Germinal center (tissue), 1 donor: ENCODE measurements at regions not wholly inside any gene's neighbourhood (a gene's known extent, or its start where the extent isn't known, plus 50 kb on each side); places are given as distances from the start of the nearest gene placed in this dataset.
"Not testable (repeated sequence)": the region's sequence is repeated elsewhere in the genome, so short reads cannot be mapped to it uniquely, and the experiment has no call there.

ENCODE experiments used
- DNase-seq: peaks from one replicate; pipeline ENCODE4 v3.0.0; 2012; ENCODE audit warnings: mixed read lengths, low spot score

DNA sequence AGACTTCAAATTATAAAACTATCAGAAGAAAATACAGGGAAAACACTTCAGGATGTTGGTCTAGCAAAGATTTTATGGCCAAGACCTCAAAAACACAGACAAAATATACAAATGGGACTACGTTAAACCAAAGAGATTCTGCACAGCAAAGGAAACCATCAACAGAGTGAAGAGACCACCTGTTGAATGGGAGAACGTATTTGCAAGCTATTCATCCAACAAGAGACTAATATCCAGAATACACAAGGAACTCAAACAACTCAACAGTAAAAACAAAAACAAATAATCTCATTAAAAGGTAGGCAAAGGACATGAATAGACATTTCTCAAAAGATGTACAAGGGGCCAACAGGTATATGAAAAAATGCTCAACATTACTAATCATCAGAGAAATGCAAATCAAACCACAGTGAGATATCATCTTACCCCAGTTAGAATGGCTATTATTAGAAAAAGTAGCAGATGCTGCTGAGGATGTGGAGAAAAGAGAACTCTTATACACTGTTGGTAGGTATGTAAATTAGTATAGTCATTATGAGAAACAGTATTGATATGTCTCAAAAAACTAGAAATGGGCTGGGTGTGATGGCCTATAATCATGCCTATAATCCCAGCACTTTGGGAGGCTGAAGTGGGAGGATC lies 112.6 kb downstream of the LRIG2 start:
- no peak for DNase-seq

DNA sequence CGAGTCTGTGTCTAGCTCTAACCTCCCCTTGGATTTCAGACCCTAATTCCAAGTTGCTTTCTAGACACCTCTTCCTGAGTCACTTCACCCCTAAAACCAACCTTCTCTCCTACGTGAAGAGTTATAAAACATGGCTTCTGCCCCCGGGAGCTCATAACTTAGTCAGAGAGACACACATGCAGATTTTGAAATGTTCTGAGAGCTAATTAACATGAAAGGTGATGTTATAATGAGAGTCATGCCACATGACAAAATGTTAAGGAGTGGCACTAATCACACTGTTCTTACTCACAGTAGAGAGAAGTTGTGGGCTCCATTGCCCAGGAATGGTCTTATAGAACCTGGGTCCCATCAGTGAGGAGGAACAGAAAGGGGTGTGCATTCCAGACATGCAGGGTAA lies 117.1 kb downstream of the LRIG2 start:
- DNase-seq = no peak

DNA sequence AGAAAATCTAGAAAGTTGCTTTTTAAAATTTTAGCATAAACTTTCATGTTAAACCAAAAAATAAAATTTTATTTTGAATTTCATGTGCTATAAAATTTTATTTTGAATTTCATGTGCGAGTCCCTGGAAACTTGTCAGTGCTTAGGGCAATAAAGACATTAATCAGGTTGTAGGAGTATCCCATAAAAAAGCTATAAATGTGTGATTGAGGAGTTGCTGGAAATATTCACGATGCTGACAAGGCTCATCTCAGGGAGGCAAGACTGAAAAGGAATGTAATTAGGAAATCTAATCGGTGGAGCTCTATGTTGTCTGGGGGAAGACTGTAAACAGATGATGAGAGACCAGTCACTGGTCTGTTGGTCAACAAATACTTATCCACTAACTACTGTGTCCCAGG lies 117.9 kb downstream of the LRIG2 start:
- DNase-seq = no peak

DNA sequence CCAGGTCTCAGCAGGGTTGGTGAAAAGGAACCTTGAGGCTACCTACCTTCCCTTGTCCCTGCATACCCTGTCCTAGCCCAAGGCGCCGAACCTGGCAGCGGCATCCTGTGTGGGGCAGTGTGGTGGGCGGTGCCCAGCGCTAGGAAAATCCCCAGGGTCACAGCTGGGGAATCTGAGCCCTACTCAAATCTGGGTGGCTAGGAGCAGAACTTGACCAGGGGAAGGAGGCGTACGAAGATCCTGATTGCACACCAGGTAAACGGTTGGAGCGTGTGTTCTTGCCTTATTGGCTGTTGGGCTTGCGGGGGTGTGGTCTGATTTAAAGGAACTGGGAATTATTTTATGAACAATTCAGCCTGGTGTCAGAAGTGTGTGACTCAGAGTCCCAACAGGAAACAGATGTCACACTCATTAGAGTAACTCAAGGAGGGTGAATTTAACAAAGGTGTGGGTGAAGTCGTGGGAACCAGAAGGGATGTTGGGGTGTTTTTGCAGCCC lies 118.6 kb downstream of the LRIG2 start:
- DNase-seq = peak; percentile 35

DNA sequence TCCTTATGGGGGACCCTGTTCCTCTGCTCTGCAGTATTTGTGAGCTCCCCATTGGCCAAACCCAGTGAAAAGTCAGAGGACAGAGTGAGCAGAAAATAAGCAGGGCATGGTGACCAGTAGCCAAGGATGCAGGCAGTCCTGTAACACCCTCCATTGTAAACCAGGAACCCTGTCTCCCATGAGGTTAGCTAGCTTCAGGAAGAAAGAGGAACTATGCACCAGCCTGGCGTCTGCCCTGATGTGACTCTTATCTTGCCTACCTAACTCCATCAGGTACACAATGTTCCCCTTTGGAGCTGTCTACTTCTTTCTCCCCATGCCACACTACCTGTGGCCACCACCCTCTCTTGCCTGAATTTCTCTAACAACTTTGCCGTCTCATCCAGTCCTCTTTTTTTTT lies 119.2 kb downstream of the LRIG2 start:
- peak; percentile 46 for DNase-seq

DNA sequence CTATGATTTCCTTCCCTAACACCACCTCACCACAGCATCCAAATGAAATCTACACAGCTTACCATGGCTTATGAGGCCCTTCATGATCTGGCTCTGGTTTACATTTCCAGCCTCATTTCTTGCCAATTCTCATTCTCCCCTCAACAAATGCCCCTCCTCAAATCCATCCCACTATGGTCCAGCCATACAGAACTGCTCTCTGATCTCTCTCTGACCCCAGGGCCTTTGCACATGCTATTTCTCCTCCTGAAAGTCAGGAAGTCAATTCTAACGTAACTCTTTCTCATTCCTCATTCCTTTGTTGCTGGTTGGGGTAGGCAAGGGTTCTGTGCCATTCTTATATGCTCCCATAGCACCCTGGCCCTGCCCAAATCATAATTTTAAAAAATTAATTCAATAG lies 120.0 kb downstream of the LRIG2 start:
- no peak for DNase-seq

DNA sequence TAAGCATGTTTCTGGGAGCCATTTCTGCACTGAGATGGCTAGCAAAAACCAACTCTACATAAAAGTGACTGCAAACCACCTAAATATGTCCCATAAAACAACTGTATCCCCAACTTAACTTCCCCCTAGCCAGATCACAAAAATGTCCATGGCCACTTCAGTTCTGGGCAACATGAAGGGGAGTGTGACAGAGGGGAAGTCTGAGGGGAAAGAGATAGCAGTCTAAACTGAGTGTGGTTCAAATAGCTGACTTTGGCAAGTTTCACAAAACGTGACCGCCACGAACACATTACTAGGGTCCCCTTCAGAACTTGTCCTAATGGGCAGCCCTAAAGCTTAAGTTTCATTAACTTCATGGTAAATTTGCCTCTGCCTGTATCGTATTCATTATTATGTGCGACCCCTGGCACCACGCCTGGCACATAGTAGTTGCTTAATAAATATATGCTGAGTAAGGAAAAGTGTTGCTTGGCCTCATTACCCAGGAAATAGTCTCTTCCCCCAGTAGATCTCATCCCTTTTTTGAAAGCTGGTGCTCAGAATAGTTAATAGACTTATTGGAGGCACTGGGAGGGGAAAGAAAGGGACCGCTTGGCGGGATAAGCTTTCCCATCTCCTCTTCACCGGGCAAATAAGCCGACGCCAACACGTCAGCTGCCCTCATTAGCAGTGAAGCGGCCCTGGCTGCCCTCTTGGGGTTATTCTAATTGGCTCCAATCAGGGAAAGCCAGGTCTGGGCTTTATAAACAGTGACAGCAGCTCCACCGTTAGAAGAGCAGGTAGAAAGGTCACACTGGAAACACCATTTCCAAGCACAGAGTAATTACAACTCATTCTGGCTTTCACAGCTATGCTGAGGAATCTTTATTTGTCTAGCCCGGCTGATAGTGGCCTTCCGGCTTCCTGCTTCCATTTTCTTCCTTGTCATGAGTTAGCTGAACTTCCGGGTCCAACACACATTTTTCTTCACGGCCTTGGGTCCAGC lies 122.1 kb downstream of the LRIG2 start:
- DNase-seq = no peak

DNA sequence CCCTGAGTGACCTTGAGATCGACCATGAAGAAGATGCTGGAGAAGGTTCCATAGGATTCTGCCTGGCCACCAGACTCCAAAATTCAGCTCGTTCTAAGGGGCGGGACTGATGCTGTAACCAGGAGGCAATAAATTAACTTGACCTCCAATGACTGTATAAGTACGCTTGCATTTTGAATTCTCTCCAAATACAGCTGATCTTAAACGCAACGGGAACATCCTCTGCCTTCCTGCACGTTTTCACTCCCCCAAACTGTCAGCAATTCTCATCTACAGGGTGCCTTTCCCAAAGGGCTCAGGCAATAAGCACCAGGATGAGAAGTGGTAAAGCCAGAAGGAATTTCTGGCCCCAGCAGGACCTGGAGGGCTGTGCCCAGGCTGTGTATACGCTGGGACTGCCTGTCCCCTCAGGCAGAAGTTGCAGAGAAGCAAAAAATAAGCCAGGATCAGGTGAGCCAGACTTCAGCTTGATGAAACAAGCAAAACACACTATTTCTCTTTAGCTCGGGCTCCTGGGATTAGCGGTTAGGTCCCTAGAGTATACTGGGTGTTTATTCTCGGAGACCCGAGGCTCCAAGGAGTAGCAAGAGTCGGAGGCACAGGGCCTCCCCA lies 124.8 kb downstream of the LRIG2 start:
- no peak for DNase-seq

DNA sequence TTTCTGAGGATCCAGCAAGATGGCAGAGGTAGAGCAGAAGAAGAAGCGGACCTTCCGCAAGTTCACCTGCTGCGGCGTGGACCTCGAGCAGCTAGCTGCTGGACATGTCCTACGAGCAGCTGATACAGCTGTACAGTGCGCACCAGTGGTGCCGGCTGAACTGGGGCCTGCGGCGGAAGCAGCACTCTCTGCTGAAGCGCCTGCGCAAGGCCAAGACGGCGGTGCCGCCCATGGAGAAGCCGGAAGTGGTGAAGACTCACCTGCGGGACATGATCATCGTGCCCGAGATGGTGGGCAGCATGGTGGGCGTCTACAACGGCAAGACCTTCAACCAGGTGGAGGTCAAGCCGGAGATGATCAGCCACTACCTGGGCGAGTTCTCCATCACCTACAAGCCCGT lies 125.8 kb downstream of the LRIG2 start:
- DNase-seq = no peak

DNA sequence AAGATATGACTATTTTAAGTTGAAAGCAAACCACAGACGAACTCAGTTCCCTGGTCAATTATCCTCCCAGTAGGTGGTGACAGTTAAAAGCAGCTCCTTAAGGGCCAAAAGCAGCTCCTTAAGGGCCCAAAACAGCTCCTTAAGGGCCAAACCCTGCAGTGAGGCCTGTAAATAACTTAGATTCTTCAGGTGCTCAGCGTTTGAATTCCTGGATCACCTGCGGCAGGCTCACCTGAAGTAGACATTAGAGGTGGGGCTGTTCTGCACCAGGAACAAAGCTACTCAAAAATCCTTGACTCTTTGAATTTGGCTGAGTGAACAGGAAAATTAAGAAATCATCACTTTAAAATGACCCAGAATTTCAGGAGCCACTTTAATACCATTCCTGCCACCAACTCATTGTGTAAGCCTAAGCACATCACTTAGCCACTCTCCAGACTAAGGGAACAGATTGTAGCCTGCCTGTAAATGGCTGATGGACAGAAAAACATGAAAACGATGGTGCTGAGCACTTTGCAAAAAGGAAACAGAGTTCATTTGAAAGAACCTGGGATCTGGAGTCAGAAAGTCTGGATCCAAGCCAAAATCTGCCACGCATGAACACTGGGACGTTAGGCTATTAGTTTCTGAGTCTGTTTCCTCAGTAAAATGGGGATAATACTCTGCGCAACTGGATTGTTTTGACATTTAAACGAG lies 126.9 kb downstream of the LRIG2 start:
- DNase-seq = no peak

DNA sequence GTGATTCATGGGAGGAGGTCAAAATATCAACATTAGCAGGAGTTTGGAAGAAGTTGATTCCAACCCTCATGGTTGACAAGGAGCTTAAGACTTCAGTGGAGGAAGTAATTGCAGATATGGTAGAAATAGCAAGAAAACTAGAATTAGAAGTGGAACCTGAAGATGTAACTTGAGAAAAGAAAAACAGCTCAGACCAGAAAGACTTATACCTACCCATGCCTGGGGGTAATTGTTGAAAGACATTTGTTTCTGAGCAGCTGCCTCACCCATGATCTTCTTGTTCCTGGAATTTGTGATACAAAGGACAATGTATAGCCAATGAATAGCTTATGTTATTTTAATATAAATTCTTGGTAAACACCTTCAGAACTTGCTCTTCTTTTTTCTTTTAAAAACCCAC lies 128.6 kb downstream of the LRIG2 start:
- no peak for DNase-seq

DNA sequence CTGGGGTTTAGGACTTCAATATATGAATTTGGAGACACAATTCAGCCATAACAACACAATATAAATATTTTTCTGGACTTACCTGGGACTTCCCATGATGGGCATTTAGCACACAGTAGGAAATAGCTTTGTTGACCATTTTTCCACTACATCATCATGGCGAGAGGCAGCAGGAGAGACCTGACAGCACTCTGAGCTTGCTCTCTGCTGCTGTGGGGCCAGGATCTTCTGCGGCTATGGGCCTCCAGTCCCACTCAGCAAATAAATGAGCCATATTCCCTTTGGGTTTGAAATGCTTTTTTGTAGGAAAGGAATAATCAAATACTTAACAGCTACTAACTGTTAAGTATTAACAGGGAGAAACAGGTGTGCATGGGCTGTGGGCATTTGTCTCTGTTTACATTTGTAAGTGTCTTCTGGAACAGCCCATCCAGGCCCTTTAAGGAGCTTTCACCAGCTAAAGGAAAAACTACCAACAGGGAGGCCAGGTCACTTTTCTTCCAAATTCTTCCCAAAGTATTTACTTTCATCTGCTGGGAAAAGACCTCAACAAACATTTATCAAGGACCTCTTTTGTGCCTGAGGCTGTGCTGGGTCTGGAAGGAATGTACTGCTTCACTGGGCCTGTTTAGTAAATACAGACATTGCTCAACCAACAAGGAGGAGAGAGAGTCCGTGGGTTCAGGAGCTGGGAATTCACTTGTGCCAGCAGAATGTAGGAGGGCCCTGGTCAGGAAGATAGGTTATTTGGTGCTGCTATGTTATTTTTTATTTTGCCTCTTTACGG lies 133.2 kb downstream of the LRIG2 start:
- no peak for DNase-seq

DNA sequence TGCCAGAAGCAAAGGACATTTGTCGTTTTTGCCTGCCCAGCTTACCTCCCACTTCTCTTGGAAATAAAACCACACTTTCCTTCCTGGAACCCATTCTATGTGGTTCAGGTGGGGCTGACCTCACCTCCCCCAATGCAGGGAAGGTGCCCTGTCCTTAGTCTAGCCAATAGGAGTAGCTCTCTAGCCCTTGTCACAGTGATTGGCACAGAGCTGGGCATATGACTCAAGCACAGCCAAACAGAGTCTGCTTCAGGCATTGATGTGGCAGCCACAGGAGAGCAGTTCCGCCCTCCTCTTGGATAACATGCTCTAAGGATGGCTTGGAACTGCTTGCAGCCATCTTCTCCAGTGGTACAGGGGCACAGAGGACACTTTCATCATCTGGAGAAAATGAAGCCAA lies 134.0 kb downstream of the LRIG2 start:
- DNase-seq = no peak

DNA sequence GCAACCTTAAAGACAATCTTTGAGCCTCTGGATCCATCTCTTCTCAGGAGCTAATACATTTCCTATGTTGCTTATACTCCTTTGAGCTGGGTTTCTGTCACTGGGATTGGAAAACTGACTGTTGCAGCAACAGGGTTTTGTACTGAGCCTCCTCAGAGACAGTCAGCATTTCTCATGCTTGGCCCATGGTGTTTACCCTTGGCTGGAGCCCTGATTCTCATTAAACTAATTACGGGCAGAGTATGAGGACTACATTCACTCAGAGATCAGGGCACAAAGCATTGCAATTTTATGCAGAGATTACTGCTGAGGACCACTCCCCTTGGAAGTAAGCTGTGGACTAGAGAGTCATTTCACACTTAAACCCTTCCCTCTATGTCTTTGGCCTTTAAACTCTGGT lies 134.5 kb downstream of the LRIG2 start:
- DNase-seq = no peak

DNA sequence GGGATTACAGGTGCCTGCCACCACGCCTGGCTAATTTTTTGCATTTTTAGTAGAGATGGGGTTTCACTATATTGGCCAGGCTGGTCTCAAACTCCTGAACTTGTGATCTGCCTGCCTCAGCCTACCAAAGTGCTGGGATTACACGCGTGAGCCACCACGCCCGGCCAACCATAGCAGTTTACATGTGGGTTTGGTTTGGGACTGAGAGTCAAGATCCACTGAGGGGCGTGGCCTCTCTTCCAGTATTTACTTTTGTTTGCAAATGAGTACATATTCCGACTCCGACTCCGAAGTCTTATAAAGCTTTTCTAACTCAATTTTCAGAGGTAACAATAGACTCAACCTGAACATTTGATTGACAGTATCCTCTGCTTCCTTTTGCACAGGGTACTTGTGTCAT lies 135.4 kb downstream of the LRIG2 start:
- DNase-seq = not testable (repeated sequence)

DNA sequence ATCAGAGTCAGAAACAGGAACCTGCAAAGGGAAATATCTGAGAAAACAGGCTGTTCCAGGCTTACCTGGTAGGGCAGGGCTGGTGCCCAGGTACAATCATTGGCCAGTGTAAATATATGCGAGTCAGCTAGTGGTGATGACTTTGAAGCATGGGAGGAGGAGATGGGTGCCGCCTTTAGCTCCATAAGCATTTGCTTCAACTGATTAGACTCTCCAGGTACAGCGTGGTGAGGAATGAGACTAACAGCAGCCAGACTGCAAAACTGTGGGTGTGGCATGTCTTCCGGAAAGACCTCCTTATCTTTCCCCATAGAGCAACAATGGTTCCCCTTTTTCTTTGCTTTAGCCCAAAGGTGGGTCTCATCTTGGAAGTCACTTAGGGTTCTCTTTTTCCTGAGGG lies 137.2 kb downstream of the LRIG2 start:
- no peak for DNase-seq

DNA sequence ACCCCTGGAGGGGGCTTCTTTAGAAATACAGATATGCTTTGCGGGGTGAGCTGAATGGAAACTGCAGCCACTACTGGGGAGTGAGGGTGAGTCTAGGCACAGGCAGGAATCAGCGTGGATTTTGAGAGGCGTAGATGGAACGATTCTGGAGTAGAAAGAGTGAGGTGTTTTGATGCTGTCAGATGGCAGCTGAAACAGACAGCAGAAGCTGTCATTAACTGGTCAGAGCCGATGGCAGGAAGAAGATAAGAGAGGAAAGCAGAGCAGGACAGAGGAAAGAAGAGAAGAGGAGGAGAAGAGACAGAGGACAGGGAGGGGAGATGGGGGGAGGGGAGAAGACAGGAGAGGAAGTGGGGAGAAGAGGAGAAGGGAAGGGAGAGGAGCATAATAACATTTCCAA lies 138.5 kb downstream of the LRIG2 start:
- DNase-seq = no peak

DNA sequence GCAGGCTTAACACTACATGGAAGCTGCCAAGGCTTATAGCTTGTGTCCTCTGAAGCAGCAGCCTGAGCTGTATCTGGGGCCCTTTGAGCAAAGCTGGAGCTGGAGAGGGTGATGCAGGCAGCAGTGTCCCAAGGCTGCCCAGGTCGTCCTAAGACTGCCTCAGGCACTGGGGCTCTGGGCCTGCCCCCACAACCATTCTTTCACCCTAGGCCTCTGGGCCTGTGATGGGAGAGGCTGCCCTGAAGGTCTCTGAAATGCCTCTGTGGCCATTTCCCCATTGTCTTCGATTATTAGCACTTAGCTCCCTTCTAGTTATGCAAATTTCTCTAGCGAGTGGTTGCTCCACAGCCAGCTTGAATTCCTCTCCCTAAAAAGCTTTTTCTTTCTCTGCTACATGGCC lies 142.0 kb downstream of the LRIG2 start:
- no peak for DNase-seq

DNA sequence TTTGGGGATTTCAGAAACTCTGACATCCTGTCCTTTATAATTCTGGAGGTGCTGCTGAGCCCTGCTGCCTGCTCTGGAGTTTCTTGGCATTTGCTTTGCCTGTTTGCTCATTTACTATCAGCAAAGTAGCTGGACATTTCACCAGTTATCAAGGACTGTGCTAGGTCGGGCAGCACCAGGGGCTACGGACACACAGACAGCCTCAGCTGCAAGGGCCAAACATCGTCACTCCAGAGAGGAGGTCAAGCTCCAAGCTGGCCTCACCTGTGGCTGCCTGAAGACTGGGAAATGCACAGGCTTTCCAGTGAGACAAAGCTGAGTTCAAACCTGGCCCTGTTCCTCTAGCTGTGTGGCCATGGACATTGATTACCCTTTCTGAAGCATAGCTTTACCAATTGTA lies 143.7 kb downstream of the LRIG2 start:
- DNase-seq = no peak

DNA sequence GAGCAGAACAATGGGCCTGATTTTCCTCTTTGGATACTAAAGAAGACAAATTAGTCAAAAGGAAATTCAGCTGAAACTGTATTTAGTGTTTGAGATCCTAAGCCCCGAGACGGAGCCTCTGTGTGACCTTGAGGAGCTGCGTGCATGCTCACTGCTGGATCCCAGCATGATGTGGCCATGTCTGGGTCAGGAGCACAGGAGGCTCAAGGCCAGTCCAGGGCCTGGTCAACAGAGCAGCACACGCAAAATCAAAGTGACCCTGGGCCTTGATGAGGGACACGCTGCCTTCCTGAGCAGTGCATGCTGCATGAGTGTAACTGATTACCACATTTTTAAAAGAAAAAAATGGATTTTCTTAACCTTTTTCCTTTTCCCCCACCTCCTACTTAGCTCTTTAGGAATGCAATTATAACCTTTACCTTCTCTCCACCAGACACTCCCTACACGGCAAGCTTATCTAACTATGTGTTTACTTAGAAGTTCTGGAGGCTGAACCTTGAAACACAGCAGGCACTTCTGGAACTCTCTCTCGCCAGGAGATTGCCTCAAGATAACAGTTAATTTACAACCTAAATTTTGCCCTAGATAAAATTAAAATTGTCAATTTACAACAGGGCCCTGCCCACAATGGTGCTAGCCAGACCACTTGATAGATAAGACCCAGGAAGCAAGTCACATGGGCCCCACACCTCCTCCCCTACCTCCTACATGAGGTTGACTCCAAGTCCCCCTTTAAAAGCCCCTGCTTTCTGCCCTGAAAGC lies 144.6 kb downstream of the LRIG2 start:
- no peak for DNase-seq

DNA sequence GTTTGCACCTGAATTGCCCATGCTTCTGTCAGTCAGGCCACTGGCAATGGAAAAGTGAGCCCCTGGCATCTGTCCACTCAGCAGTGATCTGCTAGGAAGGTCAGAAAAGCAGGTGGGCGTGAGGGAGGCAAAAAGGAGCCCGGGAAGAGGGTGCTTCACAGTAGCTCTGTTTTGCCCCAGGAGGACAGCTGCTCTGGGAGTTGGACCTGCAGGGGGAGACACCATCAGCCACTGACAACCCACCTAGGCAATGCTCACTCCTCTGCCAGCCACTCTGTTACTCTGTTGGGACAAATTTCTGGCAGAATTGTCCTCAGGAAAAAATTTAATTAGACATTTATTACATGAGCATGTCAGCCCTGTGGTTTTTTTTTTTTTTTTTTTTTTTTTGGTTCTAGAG lies 146.4 kb downstream of the LRIG2 start:
- no peak for DNase-seq
